Activated CD4-positive, CD25-positive, alpha-beta regulatory T cell (primary cell): ENCODE measurements at regions not wholly inside any gene's neighbourhood (a gene's known extent, or its start where the extent isn't known, plus 50 kb on each side); places are given as distances from the start of the nearest gene placed in this dataset.

Experiments used
- DNase-seq, 4 experiments: peaks; one replicate each; lab custom pipeline; 2025; lab: John Stamatoyannopoulos, UW

DNA sequence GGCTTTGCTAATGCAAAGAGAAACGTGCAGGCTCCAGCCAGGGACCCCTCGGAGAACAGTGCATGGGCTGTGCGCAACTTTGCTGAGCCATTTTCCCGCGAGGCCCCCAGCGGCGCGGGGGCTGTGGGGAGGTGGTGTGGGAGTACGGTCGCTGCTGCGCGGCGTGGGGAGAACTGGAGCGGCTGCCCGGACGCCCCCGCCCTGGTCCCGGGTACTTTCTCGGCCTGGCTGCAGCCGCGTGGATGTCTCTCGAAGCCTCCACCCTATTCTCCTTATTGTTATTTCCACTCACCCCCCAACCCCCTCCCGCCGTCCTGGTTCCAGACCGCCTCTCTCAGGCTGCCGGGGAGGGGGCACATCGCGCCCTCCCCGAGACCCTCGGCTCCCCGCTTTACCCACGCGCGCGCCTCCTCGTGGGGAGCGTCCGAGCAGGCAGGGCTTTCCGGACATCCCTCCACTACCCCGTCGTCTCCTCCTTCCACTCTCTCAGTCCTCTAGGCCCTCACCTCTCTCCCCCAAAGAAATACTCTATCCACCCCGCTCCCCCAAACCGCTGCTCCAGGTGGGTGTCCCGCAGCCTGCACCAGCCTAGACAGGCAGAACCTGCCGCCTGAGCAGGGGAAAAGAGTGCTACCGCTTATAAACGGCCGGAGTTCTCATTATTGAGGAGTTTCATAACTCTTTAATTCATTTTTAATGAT is 68.6 kb upstream of the TBCA start:
- DNase-seq = no peak

DNA sequence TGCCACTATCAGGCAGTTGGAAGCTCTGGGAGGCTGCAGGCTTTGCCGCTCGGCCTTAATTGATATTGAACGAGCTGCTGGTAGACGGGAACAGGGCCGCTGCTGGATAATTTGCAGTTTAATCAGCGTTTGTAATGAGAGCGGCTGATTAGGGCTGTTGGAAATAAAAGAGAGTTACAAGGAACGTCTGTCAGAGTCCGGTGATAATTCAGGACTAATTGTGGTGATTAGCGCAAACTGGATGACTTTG is 68.2 kb upstream of the TBCA start:
- no peak for DNase-seq

DNA sequence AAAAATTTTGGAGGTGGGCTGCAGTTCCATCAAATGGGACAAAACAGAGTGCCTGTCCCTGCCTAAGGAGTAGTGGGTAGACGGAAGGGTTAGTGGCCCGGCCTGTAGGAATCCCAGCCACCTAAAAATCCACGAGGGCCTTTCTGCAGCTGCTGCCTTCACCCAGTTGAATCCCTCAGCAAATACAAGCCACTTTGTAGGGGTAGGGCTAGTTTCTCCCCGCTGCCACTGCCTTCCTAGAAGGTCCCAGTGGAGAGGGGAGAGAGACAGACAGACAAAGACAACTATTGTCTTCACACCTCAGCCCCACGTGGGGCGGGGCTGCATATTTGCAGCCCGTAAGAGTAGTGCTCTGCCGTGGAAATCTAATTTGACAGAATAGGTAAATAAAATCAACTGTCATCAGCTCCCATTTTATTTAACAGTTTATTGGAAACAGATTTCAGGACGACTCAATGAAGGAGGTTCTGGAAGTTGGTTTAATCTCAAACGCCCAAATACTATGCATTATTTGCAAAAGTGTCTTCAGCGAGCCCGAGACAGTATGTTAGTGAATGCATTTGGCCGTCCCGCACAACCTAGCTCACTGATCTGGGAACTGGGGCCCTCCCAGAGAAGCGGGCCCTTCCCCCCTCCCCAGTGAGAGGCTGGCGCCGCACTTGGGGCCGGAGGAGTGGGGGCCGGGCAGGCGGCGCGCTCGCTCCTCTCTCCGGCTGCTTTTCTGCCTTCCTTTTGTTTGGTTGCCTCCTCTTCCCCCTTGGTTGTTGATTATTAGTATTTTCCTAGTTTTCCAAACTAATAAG is 67.6 kb upstream of the TBCA start:
- DNase-seq = no peak

DNA sequence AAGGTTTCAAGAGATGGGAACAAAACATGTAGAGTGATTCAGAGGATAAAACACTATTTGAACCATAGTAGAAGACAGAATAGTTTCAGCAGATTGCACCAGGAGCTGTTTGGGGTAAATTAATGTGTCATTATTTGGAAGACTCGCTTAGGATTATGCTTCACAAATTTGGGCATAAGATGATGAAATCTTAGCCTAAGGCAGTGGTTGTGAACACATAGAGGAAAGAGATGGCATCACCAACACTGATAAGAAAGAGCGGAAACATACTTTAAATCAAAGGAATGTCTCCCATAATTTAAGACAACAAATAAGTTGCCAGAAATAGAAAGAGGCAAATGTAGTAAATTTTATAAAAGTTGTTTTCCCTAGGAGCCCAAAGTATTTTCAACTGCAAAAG is 66.1 kb upstream of the TBCA start:
- no peak for DNase-seq

DNA sequence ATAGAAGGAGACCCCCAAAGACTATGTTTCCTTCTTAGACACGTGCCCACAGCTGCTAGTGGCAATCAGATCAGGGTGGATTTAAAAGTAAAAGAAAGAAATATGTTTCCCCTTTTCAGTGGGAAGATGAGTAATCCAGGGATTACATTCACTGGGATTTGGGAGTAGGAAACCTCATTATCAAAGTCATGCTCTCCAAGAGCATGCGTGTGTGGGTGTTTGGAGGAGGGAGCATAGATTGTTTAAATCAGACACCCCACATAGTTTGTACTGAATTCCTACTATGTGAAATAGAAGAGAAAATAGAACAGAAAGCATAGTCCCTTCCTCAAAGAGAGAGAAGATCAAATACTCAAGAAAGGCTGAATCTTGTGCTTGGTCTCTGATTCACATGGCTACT is 65.5 kb upstream of the TBCA start:
- DNase-seq = no peak

DNA sequence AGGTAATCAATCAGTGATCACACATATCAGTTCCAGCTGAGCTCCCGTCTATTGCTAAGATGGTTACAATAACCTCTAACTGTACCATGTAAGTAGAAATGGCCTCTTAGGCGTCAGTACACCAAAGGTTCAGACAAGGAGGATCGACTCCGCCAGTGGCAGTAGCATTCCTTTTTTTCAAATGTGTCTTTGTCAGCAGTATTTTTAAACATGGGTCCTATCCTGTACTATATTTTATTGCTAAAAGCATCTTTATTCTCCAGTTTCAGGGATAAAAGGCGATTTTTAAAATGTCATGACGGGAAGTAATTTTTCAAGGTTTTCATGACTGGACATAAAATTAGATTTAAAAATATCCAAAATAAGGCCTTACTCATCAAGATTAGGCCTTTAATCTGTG is 64.8 kb upstream of the TBCA start:
- no peak for DNase-seq

DNA sequence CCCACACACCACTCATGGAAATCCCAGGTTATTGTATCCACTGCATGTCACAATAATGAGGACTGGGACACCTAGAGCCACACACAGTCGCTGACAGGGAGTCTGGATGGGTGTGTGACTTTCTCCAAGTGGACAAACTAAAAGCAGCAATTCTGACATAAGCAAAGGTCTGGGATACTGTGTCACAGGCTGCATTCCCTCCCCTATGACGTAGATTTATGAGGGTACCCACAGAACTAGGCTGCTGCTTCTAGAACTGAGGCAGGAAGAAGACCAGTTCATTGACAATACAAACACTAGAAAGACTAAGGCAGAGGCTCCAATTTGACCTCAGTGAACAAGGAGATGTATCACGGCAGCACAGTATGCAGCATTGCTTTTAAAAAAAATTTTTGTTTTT is 63.6 kb upstream of the TBCA start:
- DNase-seq = no peak

DNA sequence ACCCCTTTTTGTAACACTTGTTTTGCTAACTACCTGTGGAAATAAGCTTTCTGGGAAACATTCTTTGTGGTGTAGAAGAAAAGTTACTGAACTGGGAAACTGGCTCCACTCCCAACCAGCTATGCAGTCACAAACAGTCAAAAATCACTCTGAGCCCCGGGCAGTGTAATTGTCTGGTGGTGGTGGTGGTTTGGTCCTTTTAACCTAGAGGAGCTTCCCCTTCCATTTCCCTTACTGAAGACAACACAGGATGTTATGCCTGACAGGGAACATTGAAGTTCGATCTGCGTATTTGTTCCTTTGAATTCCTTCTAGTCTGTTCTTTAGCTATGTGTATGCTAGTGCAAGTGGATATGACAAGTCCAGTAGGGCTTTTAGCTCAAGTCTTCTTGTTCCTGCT is 56.8 kb upstream of the TBCA start:
- DNase-seq = no peak

DNA sequence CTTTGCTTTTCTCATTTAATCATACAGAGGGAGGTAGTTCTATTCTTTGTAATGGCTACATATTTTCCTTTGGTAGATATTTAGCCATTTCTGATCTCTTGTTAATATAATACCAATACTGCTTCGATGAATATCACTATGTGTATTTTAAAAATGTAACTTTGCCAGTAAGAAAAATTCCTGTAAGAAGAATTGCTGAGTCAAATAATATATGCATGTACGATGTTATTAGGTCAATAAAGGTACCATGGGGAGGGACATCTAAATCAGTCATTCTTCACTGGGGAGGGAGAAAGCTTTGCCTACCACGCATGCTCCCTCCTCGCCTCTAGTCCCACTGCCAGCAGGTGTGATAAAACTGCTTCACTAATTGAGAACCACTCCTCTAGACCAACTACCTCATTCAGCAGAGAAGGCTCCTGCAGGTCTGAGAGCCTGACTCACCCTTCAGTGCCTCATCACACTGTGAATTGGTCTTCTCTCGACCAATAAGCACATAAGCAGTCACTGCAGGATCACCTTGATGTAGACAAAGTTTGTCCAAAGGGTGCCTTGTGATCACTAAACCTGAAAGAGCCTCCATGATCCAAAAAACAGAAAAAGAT is 56.1 kb upstream of the TBCA start:
- no peak for DNase-seq

DNA sequence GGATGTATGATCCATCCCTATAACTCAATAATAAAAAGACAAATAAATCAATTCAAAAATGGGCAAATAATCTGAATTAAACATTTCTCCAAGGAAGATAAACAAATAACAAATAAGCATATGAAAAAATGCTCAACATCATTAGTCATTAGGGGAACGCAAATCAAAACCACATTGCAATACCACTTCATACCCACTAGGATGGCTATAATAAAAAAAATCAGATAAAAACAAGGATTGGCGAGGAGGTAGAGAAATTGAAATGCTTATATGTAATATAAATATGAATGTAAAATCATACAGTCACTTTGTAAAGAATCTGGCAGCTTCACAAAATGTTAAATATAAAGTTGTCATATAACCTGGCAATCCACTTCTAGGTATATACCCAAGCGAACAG is 52.3 kb upstream of the TBCA start:
- no peak for DNase-seq
